NCI-H1105 (cell line): ENCODE measurements at regions not wholly inside any gene's neighbourhood (a gene's known extent, or its start where the extent isn't known, plus 50 kb on each side); places are given as distances from the start of the nearest gene placed in this dataset.
"Not testable (repeated sequence)": the region's sequence is repeated elsewhere in the genome, so short reads cannot be mapped to it uniquely, and the experiment has no call there.

Source experiments
- DNase-seq: peaks from one replicate; lab custom pipeline; 2025; lab: John Stamatoyannopoulos, UW

DNA sequence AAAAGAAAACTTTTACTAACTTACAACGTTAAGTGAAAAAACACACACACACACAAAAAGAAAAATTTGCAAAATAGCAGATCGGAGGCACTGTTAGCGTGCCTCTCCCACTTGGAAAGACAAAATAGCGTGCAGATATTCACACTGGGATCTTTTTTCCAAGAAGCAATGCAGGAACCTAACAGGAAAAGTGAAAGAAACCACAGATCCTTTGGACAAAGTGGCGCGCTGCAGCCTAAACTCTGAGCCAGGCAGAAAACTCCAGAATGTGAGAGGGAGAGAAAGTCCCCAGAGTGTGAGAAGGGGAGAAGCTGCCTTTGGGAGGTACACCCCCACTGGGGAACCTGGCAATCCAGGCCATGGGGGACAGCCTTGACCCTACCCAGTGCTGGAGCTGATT lies 70.7 kb upstream of the SERPINE2 start:
- DNase-seq, result no peak

DNA sequence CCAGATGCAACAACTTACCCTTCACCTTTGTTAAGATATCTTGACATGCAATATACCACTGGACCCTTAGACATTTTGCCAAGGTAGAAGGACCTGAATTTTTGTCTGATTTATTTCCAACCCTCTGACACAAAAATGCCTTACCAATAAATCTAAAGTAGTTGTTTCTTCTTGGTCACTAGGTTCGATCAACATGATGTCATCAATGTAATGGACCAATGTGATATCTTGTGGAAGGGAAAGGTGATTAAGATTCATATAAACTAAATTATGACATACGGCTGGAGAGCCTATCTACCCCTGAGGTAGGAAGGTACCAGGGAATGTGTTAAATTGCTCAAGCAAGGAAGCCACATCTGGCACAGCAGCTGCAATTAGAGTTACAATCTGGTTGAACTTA lies 67.7 kb upstream of the SERPINE2 start:
- DNase-seq, result no peak

DNA sequence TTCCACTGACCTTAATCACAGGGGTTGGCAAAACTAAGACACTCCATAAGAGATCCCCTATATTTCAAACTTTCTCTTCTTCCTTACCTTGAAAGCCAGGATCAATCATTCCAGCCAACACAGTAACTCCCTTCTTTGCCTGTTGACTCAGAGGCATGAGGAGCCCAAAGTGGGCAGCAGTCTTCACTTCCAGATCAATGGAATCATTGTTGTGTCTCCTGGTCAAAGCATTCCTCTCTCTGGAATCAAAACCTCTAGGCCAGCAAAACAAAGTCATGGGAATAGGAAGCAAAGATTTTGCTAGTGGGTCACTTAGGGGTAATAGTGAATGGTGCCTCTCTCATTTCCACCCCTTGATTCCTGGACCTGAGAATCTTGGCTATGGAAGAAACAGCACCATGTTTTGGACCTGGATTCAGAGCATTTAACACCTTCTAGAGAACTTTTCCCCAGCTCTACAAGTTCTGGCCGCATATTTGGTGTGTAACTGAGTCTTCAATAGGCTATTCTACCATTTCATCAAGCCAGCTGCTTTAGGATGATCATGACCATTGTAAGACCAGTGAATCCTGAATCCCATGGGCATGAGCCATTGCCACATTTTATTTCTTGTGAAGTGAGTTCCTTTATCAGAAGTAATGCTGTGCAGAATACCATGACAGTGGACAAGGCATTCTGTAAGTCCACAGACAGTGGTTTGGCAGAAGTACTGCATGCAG lies 65.7 kb upstream of the SERPINE2 start:
- no peak for DNase-seq

DNA sequence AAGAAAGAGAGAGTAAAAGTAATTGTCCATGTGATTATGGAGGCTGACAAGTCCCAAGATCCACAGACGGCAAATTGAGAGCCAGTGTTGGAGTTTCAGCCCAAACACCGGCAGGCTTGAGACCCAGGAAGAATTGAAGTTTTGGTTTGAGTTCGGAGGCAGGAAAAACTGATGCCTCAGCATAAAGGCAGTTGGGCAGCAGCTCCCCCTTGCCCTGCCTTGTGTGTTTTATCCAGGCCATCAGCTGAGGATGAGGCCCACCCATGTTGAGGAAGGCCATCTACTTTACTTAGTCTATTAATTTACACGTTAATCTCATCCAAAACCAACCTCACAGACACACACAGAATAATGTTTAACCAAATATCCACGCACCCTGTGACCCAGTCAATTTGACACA lies 64.6 kb upstream of the SERPINE2 start:
- no peak for DNase-seq

DNA sequence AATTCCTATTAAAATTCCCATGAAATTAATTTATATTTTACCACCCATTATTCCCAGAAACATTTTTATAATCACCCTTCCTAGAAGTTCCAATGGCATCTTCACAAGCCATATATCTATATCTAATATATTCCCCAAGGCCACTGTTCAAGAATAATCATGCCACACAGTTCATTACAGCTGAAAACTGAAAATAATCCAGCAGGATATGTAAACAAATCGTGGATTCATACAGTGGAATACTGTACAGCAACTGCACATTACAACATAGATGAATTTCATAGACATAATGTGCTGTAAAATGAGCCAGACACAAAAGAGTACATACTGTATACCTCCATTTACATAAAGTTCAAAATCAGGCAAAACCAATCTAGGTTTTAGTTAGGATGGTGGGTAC lies 63.9 kb upstream of the SERPINE2 start:
- DNase-seq, result no peak

DNA sequence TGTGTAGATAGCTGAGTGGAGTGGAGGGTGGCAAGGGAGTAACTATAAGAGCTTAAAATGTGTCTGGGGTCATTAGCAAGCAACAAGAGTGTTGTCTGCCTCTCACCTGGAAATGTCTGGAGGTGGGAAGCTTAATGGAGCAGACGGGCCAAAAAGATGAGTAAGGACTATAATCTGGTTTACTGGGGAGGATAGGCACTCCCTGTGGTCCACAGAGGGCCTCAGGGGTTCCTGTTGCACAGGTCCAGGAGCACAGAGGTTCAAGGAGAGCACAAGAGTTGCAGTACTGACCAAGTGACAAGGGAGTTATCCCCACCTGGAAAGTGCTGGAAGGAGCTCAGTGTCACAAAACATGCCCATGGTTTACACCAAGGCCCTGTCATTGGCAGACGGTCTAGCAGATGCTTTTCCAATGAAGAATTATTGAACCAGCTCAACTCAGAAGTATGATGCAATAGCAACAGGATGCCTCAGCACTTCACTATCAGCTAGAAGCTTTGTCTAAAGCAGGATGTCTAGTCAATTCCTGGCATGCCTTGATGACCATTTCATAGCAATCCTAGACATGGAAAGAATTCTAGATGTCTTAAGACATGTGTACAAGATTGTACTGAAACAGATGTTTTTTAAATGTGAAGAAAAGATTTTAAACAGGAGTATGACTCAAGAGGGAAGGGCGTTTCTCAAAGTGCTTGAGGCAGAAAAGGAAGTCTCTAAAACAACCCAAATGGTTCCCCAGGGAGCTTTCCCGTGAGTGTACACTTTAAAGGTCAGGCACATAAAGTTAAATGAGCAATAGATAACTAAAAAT lies 62.9 kb upstream of the SERPINE2 start:
- no peak for DNase-seq

DNA sequence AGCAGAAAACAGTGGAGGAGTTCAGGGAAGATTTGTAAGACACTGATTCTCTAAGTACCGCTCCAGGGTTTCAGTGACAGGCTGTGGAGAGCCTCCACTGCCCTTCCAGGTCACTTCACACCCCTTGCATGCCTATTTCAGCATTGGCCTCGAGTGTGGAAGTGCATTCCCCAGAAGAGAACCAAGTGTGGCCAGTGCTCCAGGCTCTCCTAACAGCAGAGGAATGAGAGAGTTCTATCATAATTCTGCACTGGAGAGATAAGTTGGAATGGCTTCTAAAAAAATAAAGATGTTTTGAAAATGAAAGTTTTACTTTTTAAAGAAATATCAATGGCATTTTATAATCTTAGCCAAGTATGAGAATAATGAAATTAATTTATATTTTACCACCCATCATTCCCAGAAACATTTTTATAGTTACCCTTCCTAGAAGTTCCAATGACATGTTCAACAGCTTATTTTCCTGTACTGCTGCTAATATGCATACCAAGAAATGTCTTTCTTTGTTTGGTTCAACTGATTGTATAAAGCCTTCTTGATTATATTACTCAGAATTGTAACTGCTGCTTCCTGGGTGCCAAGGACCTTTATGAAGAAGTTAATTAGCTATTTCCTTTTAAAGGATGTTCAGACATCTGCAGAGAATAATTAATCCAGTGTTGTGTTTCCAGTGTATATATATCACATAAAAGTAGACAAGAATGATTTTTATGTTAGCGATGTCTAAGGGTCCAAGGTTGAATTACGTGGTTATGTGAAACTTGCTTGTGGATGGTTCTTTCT lies 61.0 kb upstream of the SERPINE2 start:
- DNase-seq, result no peak

DNA sequence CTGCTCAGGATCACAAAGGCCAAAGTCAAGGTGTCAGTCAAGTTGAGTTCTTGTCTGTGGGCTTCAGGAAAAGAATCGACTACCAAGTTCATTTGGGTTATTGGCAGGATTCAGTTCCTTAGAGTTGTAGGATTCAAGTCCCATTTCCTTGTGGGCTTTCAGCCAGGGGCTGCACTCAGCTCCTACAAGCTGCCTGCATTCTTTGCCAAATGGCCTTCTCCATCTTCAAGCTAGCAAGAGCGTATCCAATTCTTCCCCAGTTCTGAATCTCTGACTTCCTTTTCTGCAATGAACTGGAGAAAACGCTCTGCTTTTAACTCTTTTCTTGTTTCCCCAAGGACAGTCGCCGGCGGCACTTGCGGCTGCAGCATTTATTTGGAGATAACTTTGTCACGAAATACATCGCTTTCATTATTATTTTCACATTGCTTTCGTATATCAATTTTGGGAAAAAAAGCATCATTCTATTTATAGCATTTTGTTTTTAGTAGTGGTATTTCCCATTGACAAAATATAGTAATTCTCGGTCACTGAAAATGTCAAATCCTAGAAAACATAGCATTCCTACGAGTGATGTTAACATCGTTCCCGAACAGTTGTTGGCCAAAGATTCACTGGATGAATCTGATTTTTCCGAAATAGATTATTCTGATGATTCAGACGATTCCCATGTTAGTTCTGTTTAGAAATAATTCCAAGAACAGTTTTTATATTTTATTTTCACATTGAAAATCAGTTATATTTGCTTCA lies 59.6 kb upstream of the SERPINE2 start:
- DNase-seq, result no peak

DNA sequence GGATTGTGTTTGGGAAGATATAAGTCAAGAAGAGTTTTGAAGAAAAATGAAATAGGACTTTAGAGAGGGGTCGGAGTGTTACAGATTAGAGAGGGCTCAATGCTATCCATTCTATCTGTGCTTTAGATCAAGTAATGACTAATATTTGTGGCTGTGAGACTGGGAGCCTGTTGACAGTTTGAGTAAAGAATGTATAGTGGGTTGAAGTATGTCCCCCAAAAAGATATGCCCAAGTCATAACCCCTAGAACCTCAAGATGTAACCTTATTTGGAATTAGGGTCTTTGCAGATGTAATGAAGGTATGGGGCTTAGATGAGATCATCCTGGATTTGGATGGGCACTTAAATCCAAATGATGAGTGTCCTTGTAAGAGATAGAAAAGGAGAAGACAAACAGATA lies 55.3 kb upstream of the SERPINE2 start:
- DNase-seq, result no peak

DNA sequence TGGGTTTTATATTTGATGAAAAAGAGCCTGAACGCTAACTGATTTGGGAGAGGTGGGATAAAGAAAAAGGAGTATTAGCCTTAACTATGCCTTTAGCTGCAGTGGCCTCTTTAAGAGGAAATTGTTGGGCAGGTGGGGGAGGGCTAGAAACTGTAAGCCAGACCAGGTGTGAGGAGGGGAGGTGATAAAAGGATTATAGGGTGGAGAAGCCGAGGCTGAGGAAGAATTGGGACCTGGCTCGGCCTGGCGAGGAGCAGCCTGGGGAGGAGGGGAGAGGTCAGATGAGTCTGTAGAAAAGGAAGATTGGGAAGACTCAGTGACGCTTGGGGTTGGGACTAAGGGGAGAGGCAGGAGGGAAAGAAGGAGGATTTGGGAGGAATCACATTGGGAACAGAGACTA lies 52.6 kb upstream of the SERPINE2 start:
- DNase-seq, result not testable (repeated sequence)

DNA sequence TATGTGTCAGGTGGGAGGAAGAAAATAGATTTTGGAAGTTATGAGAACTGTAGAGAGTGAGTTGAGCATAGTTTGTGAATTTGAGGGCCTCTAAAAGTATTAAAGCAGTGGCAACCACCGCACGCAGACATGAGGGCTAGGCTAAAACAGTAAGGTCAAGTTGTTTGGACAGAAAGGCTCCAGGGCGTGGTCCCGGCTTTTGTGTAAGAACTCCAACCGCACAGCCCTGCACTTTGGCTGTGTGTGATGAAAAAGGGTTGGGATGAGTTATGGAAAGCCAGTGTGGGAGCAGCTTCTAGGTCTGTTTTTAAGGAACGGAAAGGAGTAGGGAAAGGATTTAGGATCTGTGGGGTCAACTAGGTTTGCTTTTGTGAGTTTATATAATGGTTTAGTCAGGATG lies 50.5 kb upstream of the SERPINE2 start:
- not testable (repeated sequence) for DNase-seq
